CD4-positive, alpha-beta memory T cell (primary cell): ENCODE measurements at regions not wholly inside any gene's neighbourhood (a gene's known extent, or its start where the extent isn't known, plus 50 kb on each side); places are given as distances from the start of the nearest gene placed in this dataset.

Source experiments
- CTCF ChIA-PET: fragments of 350-600 bp; sonication (Branson Sonifier 250); formaldehyde crosslinking; loops from one replicate; lab custom pipeline; 2021; ENCODE audit warnings: inconsistent platforms; ENCODE audit not compliant: partially characterized antibody; lab: Charles Lee
- POLR2A ChIA-PET: fragments of 350-600 bp; sonication (Branson Sonifier 250); formaldehyde crosslinking; loops from one replicate; lab custom pipeline; 2021; ENCODE audit not compliant: partially characterized antibody; lab: Charles Lee
- DNase-seq, 5 donors: peaks; one replicate each; pipeline versions ENCODE4 v3.0.0 to v3.0.0-alpha.2; 2020 to 2022; ENCODE audit warnings: mixed read lengths in 1 of 5
- H3K27ac ChIP-seq: one replicate; pipeline ENCODE4 v1.7.0; 2013; ENCODE audit warnings: low read depth, low read length
- H3K27me3 ChIP-seq: 2 replicates; pipeline ENCODE4 v1.7.0; 2013; ENCODE audit warnings: mild to moderate bottlenecking, low read length, moderate library complexity; ENCODE audit not compliant: insufficient read depth
- H3K36me3 ChIP-seq: 2 replicates; pipeline ENCODE4 v1.7.0; 2013; ENCODE audit warnings: mild to moderate bottlenecking, low read length, moderate library complexity; ENCODE audit not compliant: insufficient read depth
- H3K4me1 ChIP-seq: 2 replicates; pipeline ENCODE4 v1.7.0; 2013; ENCODE audit warnings: mild to moderate bottlenecking, low read length, moderate library complexity; ENCODE audit not compliant: insufficient read depth
- H3K4me3 ChIP-seq, 2 donors: one replicate each; pipeline ENCODE4 v1.7.0; 2013; ENCODE audit warnings: low read length in 2 of 2, mild to moderate bottlenecking in 1 of 2
- H3K9me3 ChIP-seq, 2 donors: one replicate each; pipeline ENCODE4 v1.7.0; 2013; ENCODE audit warnings: low read length in 2 of 2, control low read depth in 1 of 2; ENCODE audit not compliant: control insufficient read depth in 1 of 2
- H3K27ac Mint-ChIP-seq, 7 donors: one replicate each; pipeline ENCODE4 v1.8.0; 2020 to 2021; ENCODE audit warnings: mixed read lengths in 7 of 7, mild to moderate bottlenecking in 6 of 7, inconsistent platforms in 3 of 7, moderate library complexity in 3 of 7
- H3K27me3 Mint-ChIP-seq, 2 donors: one replicate each; pipeline ENCODE4 v1.8.0; 2020 to 2021; ENCODE audit warnings: mixed read lengths in 2 of 2
- H3K36me3 Mint-ChIP-seq, 2 donors: one replicate each; pipeline ENCODE4 v1.8.0; 2020 to 2021; ENCODE audit warnings: mixed read lengths in 2 of 2, inconsistent platforms in 1 of 2, mild to moderate bottlenecking in 1 of 2
- H3K4me1 Mint-ChIP-seq, 4 donors: one replicate each; pipeline ENCODE4 v1.8.0; 2020 to 2021; ENCODE audit warnings: mixed read lengths in 4 of 4, mild to moderate bottlenecking in 1 of 4
- H3K4me3 Mint-ChIP-seq, 8 donors: one replicate each; pipeline ENCODE4 v1.8.0; 2020 to 2021; ENCODE audit warnings: mixed read lengths in 8 of 8, mild to moderate bottlenecking in 7 of 8, moderate library complexity in 6 of 8, inconsistent platforms in 3 of 8
- H3K9me3 Mint-ChIP-seq, 8 donors: one replicate each; pipeline ENCODE4 v1.8.0; 2020 to 2021; ENCODE audit warnings: mixed read lengths in 8 of 8, mild to moderate bottlenecking in 5 of 8, inconsistent platforms in 3 of 8, moderate library complexity in 1 of 8
- intact Hi-C: fragments of 100-400 bp; cut with micrococcal nuclease; formaldehyde crosslinking; loops from one replicate; pipeline ENCODE4 v1.15.1; 2023

DNA sequence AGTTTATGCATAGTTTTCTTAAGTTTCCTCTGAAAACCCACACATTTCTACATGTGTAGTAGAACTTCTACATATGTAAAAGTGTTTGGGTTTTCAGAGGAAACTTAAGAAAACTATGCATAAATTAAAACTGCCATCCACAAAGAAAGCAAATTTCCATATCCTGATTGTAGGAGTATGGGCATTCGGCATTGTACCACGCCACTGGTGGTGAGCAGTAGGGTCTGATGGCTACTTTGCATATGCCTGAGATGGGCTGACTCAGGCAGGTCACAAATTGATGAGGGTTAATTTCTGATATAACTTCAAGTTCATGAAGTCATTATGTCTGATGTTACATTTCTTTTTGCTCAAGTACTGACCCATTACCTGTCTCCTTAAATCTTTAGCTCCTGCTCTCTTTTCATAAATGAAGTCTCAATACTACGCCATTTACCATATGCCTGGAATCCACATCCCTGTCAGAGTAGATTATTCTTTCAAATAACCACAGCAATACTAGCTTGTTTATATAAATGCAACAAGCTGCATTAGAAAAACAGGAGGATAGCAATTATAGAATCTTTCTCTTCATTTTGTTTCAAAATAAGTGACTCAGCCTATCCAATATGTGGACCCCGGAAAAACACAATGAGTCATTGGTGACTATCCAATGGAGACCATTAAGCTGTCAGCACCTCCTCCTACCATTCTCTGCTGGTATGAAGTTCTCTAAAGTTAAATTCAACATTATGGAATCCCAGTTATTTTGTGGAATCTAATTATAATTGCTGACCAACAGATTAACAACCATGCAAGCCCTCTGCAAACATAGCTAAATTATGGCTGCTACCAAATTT is 355.2 kb upstream of the UBE2E3 start:
- no peak overlapping the region for H3K4me3 ChIP-seq
- DNase-seq: no peak
- no peak overlapping the region for H3K27ac ChIP-seq
- H3K27me3 Mint-ChIP-seq: peaks cover 0 to 3% of the 10 kb centered on the region in 2 donors
- no peaks in the 10 kb centered on the region for H3K4me1 Mint-ChIP-seq
- no peak overlapping the region for H3K27ac Mint-ChIP-seq
- intact Hi-C loops: no loop called here
- H3K27me3 ChIP-seq: no peaks in the 10 kb centered on the region
- no peak overlapping the region for H3K4me3 Mint-ChIP-seq
- H3K36me3 Mint-ChIP-seq: no peaks in the 10 kb centered on the region
- POLR2A ChIA-PET: no interaction called here
- H3K9me3 Mint-ChIP-seq: peaks cover 0 to 5% (median 0%) of the 10 kb centered on the region in 8 donors
- CTCF ChIA-PET: no interaction called here
- H3K4me1 ChIP-seq: no peaks in the 10 kb centered on the region
- no peaks in the 10 kb centered on the region for H3K36me3 ChIP-seq
- no peaks in the 10 kb centered on the region for H3K9me3 ChIP-seq

DNA sequence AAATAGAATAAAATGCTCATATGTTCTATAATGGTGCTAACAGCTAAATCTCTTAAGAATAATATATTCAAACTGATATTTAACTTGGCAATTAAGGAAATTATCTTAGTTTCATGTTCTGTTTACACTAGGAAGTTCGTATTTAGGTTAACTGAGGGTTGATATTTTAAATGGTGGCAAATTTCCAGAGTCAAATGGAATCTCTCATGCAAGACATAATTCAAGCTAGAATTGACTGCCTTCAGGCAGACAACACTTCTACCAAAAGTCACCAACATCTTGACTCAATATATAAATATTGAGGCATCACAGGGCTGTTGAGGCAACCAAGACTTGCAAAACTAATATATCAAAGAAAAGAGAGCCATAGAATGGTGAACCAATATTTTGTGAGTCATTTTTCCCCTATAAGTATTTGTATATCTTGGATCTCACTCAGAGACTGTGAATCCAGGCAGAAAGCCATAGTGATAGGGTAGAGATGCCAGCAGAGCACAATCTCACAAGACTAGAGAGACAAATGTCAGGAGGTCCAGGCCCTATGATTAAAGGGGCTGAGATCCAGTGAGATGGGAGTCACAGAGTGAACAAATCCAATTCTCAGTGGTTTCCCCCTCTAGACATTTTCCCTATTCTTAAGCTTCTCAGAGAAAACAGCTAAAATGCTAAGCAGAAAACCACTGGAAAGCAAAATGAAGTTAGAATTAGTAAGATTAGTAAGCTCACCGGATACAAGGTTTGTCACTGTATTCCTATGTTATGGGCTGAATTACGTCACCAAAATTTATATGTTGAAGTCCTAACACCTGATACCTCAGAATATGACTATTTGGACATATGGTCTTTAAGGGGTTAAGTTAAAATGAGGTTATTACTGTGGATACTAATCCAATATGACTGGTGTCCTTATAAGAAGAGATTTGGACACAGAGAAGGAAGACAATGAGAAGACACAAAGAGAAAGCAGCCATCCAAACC is 358.2 kb upstream of the UBE2E3 start:
- Histone ChIP-seq H3K27me3 (no peaks in the 10 kb centered on the region), H3K4me1 (no peaks in the 10 kb centered on the region), H3K36me3 (no peaks in the 10 kb centered on the region), H3K27ac (no peak overlapping the region), H3K4me3 (no peak overlapping the region), H3K9me3 (no peaks in the 10 kb centered on the region)
- ChIA-PET CTCF (no interaction called here), POLR2A (no interaction called here)
- Mint-ChIP-seq H3K36me3 (no peaks in the 10 kb centered on the region), H3K27me3 (peaks cover 0 to 3% of the 10 kb centered on the region in 2 donors), H3K27ac (no peak overlapping the region), H3K4me1 (no peaks in the 10 kb centered on the region), H3K4me3 (no peak overlapping the region), H3K9me3 (peaks cover 0 to 5% (median under 1%) of the 10 kb centered on the region in 8 donors)
- no peak for DNase-seq
- intact Hi-C loops: no loop called here

DNA sequence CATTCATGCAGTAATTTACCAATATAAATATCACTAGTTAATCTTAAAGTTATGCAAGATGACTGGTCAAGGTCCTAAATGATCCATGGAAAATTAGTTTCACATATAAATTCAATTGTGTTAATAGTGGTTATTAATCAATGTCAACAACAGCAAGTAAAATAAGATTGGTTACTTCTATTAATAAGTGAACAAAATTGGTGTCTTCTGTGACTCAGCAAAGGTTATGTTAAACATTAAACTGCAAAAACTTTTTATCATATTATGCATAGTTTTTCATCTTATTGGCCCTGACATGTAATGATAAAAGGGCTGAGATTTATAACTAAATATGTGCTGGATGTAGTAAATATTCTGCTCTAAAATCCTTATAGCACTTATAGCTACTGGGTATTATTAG is 359.0 kb upstream of the UBE2E3 start:
- Mint-ChIP-seq H3K36me3 (no peaks in the 10 kb centered on the region), H3K4me1 (no peaks in the 10 kb centered on the region), H3K9me3 (peaks cover 0 to 5% (median under 1%) of the 10 kb centered on the region in 8 donors), H3K27me3 (peaks cover 3 to 6% of the 10 kb centered on the region in 2 donors), H3K4me3 (no peak overlapping the region), H3K27ac (no peak overlapping the region)
- Histone ChIP-seq H3K9me3 (no peaks in the 10 kb centered on the region), H3K27ac (no peak overlapping the region), H3K4me3 (no peak overlapping the region), H3K36me3 (no peaks in the 10 kb centered on the region), H3K4me1 (no peaks in the 10 kb centered on the region), H3K27me3 (no peaks in the 10 kb centered on the region)
- no peak for DNase-seq
- POLR2A ChIA-PET: no interaction called here
- intact Hi-C loops: no loop called here
- CTCF ChIA-PET: no interaction called here

DNA sequence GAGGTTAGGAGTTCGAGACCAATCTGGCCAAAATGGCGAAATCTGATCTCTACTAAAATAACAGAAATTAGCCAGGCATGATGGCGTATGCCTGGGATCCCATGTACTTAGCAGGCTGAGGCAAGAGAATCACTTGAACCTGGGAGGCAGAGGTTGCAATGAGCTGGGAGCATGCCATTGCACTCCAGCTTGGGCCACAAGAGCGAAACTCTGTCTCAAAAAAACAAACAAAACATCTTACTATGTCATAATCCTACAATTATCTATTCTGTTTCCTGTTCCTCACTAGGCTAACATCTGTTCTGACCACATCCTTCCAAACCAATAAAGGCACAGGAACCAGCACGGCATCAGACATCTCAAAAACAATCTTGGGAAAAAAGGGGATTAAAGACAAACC is 361.8 kb upstream of the UBE2E3 start:
- no peak for DNase-seq
- Mint-ChIP-seq H3K36me3 (no peaks in the 10 kb centered on the region), H3K4me3 (no peak overlapping the region), H3K27ac (no peak overlapping the region), H3K4me1 (no peaks in the 10 kb centered on the region), H3K27me3 (peaks cover 0 to 6% of the 10 kb centered on the region in 2 donors), H3K9me3 (peaks cover 0 to 5% (median 0%) of the 10 kb centered on the region in 8 donors)
- H3K27me3 ChIP-seq: no peaks in the 10 kb centered on the region
- no peaks in the 10 kb centered on the region for H3K36me3 ChIP-seq
- intact Hi-C loops: no loop called here
- H3K4me3 ChIP-seq: no peak overlapping the region
- H3K9me3 ChIP-seq: no peaks in the 10 kb centered on the region
- H3K27ac ChIP-seq: no peak overlapping the region
- no peaks in the 10 kb centered on the region for H3K4me1 ChIP-seq
- ChIA-PET CTCF (no interaction called here), POLR2A (no interaction called here)

DNA sequence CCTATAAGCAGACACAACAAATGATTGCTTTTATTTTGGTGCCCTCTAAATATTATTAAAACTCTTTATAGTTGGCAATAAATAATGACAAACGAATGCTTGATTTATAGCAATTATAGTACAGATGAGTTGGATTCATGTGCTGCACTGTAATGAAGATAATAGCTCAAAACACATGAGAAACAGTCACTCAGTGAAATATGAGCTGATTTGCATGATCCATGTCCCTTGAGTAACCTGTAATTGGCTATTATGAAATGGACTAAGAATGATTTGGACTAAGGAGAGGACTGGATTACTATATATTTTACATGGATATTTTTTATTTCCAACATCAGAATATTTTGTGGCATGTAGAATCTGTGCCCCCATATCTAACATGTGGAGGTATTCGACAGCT is 365.6 kb upstream of the UBE2E3 start:
- Histone ChIP-seq H3K9me3 (no peaks in the 10 kb centered on the region), H3K27me3 (no peaks in the 10 kb centered on the region), H3K36me3 (no peaks in the 10 kb centered on the region), H3K4me1 (no peaks in the 10 kb centered on the region), H3K4me3 (no peak overlapping the region), H3K27ac (no peak overlapping the region)
- POLR2A ChIA-PET: no interaction called here
- H3K4me3 Mint-ChIP-seq: no peak overlapping the region
- H3K9me3 Mint-ChIP-seq: peaks cover 0 to 2% (median 0%) of the 10 kb centered on the region in 8 donors
- peaks cover 0 to 6% of the 10 kb centered on the region in 2 donors for H3K27me3 Mint-ChIP-seq
- no peak overlapping the region for H3K27ac Mint-ChIP-seq
- intact Hi-C loops: no loop called here
- no peaks in the 10 kb centered on the region for H3K36me3 Mint-ChIP-seq
- H3K4me1 Mint-ChIP-seq: peaks cover 0 to 1% (median 0%) of the 10 kb centered on the region in 4 donors
- no peak for DNase-seq
- CTCF ChIA-PET: no interaction called here

DNA sequence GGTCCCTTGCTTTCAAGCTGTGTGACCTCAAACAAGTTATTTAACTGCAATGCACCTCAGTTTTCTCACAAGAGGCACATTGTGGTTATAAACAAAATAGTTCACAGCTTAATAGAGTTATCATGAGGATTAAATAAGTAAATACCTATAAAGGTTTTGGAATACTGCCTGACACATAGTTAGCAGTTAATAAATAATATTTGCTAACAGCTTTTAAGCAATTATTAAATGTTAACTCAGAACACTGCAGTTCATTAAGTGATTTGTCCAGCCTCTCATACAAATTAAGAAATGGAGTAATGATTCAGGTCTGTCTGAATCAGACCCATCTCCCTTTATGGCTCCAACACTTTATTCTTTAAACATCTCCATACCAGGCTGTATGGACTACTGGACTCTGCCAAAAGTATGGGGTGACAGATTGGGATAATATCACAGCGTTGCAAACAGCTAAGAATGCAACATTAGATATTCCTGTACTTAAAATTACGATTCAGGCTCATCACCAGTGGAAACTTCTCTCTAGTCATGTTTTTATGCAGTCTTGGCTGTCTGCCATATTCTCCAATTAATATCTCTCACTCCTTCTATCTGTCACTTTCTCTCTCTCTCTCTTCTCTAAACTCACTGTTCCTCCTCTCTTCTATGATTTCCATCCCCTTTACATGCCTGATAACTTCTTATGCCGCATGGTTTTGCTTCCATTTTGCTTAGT is 370.6 kb upstream of the UBE2E3 start:
- H3K36me3 Mint-ChIP-seq: no peaks in the 10 kb centered on the region
- H3K4me1 ChIP-seq: no peaks in the 10 kb centered on the region
- H3K4me3 Mint-ChIP-seq: no peak overlapping the region
- ChIA-PET CTCF (no interaction called here), POLR2A (no interaction called here)
- DNase-seq: no peak
- H3K9me3 Mint-ChIP-seq: no peaks in the 10 kb centered on the region
- peaks cover 0 to 1% (median 0%) of the 10 kb centered on the region in 4 donors for H3K4me1 Mint-ChIP-seq
- no peak overlapping the region for H3K4me3 ChIP-seq
- H3K27me3 Mint-ChIP-seq: no peaks in the 10 kb centered on the region
- no peaks in the 10 kb centered on the region for H3K27me3 ChIP-seq
- intact Hi-C loops: no loop called here
- no peak overlapping the region for H3K27ac ChIP-seq
- H3K27ac Mint-ChIP-seq: no peak overlapping the region
- no peaks in the 10 kb centered on the region for H3K36me3 ChIP-seq
- no peaks in the 10 kb centered on the region for H3K9me3 ChIP-seq
